ENCODE measurements at regions not wholly inside any gene's neighbourhood (a gene's known extent, or its start where the extent isn't known, plus 50 kb on each side); places are given as distances from the start of the nearest gene placed in this dataset.

DNA sequence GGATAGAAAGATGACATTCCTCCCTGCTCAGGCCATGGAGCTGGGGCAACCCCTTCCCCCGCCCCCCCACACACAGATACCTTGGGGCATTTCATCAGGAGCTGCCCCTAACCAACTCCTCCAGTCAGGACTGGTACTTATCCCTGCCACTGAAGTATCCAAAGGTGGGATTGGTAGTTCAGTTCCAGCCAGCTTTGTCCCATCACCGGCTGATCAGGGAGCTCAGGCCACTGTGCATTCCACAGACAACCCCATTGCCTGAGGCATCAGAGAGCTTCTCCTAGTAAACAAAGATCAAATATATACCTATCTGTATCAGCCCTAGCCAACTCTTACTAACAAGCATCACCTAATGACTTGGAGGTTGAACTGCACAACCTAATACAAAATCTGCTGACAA is 218.2 kb upstream of the FMR1 start:
- TF ChIP-seq, protein P1, sequence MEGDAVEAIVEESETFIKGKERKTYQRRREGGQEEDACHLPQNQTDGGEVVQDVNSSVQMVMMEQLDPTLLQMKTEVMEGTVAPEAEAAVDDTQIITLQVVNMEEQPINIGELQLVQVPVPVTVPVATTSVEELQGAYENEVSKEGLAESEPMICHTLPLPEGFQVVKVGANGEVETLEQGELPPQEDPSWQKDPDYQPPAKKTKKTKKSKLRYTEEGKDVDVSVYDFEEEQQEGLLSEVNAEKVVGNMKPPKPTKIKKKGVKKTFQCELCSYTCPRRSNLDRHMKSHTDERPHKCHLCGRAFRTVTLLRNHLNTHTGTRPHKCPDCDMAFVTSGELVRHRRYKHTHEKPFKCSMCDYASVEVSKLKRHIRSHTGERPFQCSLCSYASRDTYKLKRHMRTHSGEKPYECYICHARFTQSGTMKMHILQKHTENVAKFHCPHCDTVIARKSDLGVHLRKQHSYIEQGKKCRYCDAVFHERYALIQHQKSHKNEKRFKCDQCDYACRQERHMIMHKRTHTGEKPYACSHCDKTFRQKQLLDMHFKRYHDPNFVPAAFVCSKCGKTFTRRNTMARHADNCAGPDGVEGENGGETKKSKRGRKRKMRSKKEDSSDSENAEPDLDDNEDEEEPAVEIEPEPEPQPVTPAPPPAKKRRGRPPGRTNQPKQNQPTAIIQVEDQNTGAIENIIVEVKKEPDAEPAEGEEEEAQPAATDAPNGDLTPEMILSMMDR (IDR thresholded peaks at IDR 0.05), result no peak
- H3K4me1 Mint-ChIP-seq, result no peaks in the 10 kb centered on the region
- intact Hi-C loops (cut with micrococcal nuclease), result no loop called here
- H3K27ac ChIP-seq (ENCODE audit: low read length), result no peak overlapping the region
- no peaks in the 10 kb centered on the region for H3K27me3 Mint-ChIP-seq (ENCODE audit: low read depth in 2 of 2)
- no peaks in the 10 kb centered on the region for H3K4me1 ChIP-seq (ENCODE audit: control insufficient read depth, insufficient read depth, low read length)
- H3K9me3 Mint-ChIP-seq, result peaks cover 4 to 10% of the 10 kb centered on the region in 2 donors
- 75% methylated on average over 2 of the region's 2 CpGs for WGBS (ENCODE audit: insufficient coverage)
- no peaks in the 10 kb centered on the region for H3K27me3 ChIP-seq (ENCODE audit: control insufficient read depth, insufficient read depth, low read length)
- H3K27ac Mint-ChIP-seq, result no peak overlapping the region
- H3K4me3 ChIP-seq (ENCODE audit: low read length), result no peak overlapping the region
- no peak overlapping the region for H3K4me3 Mint-ChIP-seq
- no peaks in the 10 kb centered on the region for H3K36me3 Mint-ChIP-seq
- no peaks in the 10 kb centered on the region for H3K36me3 ChIP-seq (ENCODE audit: control insufficient read depth, insufficient read depth, low read length)
- H3K9me3 ChIP-seq (ENCODE audit: control insufficient read depth, insufficient read depth, low read length), result no peaks in the 10 kb centered on the region
- ATAC-seq (no peak), DNase-seq (no peak)

DNA sequence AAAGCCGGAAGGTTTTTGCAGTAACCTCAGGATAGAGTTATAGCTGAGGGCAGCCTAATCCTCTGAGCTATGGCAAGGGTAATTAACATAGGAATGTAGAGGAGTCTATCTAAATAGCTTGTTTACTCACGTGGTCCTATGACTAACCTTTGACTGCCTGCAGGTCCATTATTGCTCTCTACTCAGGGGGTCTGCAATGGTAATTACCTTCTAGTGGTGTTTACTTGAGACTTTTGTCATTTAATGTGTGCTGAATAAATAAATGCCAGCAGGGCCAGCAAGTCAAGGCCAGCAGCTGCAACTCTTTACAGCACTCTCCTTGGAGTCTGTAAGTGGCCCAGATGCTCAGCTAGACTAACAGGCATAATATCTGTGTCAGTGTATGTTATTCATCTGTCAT is 212.7 kb upstream of the FMR1 start:
- DNase-seq, result no peak
- Histone ChIP-seq H3K4me3 (ENCODE audit: low read length) (no peak overlapping the region), H3K36me3 (ENCODE audit: control insufficient read depth, insufficient read depth, low read length) (no peaks in the 10 kb centered on the region), H3K27me3 (ENCODE audit: control insufficient read depth, insufficient read depth, low read length) (no peaks in the 10 kb centered on the region), H3K9me3 (ENCODE audit: control insufficient read depth, insufficient read depth, low read length) (no peaks in the 10 kb centered on the region), H3K4me1 (ENCODE audit: control insufficient read depth, insufficient read depth, low read length) (no peaks in the 10 kb centered on the region), H3K27ac (ENCODE audit: low read length) (no peak overlapping the region)
- Mint-ChIP-seq H3K9me3 (peaks cover 4 to 5% of the 10 kb centered on the region in 2 donors), H3K36me3 (no peaks in the 10 kb centered on the region), H3K4me3 (no peak overlapping the region), H3K27ac (no peak overlapping the region), H3K4me1 (no peaks in the 10 kb centered on the region), H3K27me3 (ENCODE audit: low read depth in 2 of 2) (peaks cover 0 to 5% of the 10 kb centered on the region in 2 donors)
- ATAC-seq, result no peak
- TF ChIP-seq, protein P1 (IDR thresholded peaks at IDR 0.05), result no peak
- intact Hi-C loops (cut with micrococcal nuclease), result no loop called here
- 60% methylated on average over 1 of the region's 2 CpGs for WGBS (ENCODE audit: insufficient coverage)

DNA sequence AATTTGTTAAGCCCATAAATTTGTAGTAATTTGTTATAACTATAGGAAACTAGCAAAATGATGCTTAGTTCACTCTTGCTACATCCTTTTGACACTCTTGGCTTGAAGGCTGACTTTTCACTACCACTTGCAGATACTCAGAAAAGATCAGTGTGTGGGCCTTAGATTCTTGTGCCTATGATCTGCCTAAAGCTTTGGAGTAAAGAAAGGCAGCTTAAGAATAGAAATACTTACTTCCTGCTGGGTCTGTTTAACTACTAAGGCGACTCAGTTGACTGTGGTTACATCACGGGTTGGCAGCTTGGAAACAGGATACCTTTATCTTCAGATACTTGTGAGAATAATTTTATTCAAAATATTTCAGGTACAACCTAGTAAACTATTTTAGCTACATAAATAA is 201.4 kb upstream of the FMR1 start:
- DNase-seq (no peak), ATAC-seq (no peak)
- Histone ChIP-seq H3K4me1 (ENCODE audit: control insufficient read depth, insufficient read depth, low read length) (no peaks in the 10 kb centered on the region), H3K4me3 (ENCODE audit: low read length) (no peak overlapping the region), H3K27ac (ENCODE audit: low read length) (no peak overlapping the region), H3K36me3 (ENCODE audit: control insufficient read depth, insufficient read depth, low read length) (no peaks in the 10 kb centered on the region), H3K9me3 (ENCODE audit: control insufficient read depth, insufficient read depth, low read length) (no peaks in the 10 kb centered on the region), H3K27me3 (ENCODE audit: control insufficient read depth, insufficient read depth, low read length) (no peaks in the 10 kb centered on the region)
- no peaks in the 10 kb centered on the region for H3K36me3 Mint-ChIP-seq
- H3K27ac Mint-ChIP-seq, result no peak overlapping the region
- no peak overlapping the region for H3K4me3 Mint-ChIP-seq
- H3K9me3 Mint-ChIP-seq, result no peaks in the 10 kb centered on the region
- intact Hi-C loops (cut with micrococcal nuclease), result no loop called here
- WGBS (ENCODE audit: insufficient coverage), result no CpG with 5 or more reads among the region's 2 CpGs
- TF ChIP-seq, protein P1 (IDR thresholded peaks at IDR 0.05), result no peak
- no peaks in the 10 kb centered on the region for H3K4me1 Mint-ChIP-seq
- no peaks in the 10 kb centered on the region for H3K27me3 Mint-ChIP-seq (ENCODE audit: low read depth in 2 of 2)

DNA sequence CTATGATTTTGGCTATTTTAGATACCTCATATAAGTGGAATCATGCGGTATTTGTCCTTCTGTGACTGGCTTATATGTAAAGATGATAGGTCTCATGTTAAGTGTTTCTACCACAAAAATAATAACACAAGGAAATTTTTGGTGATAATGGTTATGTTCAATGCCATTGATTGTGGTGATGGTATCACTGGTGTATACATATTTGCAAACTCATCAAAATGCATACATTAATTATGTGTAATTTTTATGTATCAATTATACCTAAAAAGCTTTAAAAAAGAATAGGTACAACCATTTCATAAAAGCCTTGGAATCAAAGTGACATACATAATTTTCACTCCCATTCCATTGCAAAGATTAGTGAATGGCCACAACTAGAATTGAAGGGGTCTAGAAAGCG is 178.3 kb upstream of the FMR1 start:
- Histone ChIP-seq H3K36me3 (ENCODE audit: control insufficient read depth, insufficient read depth, low read length) (no peaks in the 10 kb centered on the region), H3K4me1 (ENCODE audit: control insufficient read depth, insufficient read depth, low read length) (no peaks in the 10 kb centered on the region), H3K27me3 (ENCODE audit: control insufficient read depth, insufficient read depth, low read length) (no peaks in the 10 kb centered on the region), H3K9me3 (ENCODE audit: control insufficient read depth, insufficient read depth, low read length) (no peaks in the 10 kb centered on the region), H3K27ac (ENCODE audit: low read length) (no peak overlapping the region), H3K4me3 (ENCODE audit: low read length) (no peak overlapping the region)
- DNase-seq (no peak), ATAC-seq (no peak)
- TF ChIP-seq, protein P1 (IDR thresholded peaks at IDR 0.05), result no peak
- Mint-ChIP-seq H3K4me1 (peaks cover 0 to 4% of the 10 kb centered on the region in 2 donors), H3K36me3 (no peaks in the 10 kb centered on the region), H3K27ac (no peak overlapping the region), H3K27me3 (ENCODE audit: low read depth in 2 of 2) (no peaks in the 10 kb centered on the region), H3K4me3 (no peak overlapping the region), H3K9me3 (peaks cover 0 to 3% of the 10 kb centered on the region in 2 donors)
- 83% methylated on average over 1 of the region's 2 CpGs for WGBS (ENCODE audit: insufficient coverage)
- intact Hi-C loops (cut with micrococcal nuclease), result no loop called here
